NCI-H146 (cell line): ENCODE measurements at regions not wholly inside any gene's neighbourhood (a gene's known extent, or its start where the extent isn't known, plus 50 kb on each side); places are given as distances from the start of the nearest gene placed in this dataset.
"Not testable (repeated sequence)": the region's sequence is repeated elsewhere in the genome, so short reads cannot be mapped to it uniquely, and the experiment has no call there.

Experiments
- DNase-seq: peaks from one replicate; lab custom pipeline; 2025; lab: John Stamatoyannopoulos, UW

GRCh38 chr16:29328528-29328927, 78.0 kb downstream of the NPIPB11 start:
- not testable (repeated sequence) for DNase-seq

GRCh38 chr16:29327631-29328408, 78.7 kb downstream of the NPIPB11 start:
- not testable (repeated sequence) for DNase-seq

DNA sequence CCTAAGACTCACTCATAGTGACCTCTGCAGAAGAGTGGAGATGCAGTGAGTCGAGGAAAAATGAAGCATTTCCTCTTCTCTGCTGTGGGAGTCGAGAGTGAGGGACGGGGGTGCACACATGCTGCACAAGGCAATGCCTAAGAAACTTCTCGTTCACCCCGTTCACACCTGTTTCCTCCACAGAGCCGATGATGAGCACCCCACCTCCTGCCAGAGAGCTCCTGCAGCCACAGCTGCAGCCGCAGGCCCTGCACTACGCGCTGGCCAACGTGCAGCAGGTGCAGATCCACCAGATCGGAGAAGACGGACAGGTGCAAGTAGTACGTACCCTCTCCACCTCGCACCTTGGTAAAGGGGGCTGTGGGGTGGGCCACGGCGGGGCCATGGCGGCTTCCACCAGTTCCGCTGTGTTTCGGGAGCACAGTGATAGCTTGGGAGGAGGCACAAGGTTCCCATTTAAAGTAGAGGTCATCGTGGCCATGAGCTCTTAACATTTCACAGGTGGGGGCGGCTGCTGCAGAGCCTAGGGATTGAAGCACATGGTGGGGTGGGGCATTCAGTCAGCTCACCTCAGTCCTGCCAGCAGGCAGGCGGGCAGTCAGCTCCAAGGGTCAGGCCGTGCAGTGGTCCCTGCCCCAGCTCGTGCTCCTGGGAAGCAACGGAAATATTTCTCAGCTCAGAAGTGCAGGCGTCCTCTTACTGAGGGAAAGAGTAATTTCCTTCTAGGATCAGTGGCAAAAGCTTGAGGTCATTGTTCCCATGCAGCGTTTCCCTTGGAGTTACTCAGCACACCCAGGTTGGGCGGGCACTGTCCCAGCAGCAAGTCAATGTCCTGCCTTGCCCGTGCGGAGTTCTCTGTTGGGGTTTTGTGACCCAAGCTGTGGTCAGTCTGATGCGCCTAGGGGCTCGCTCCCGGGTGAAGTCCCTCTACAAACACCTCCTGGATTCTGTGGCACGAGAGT, 80.1 kb downstream of the NPIPB11 start:
- DNase-seq: not testable (repeated sequence)

DNA sequence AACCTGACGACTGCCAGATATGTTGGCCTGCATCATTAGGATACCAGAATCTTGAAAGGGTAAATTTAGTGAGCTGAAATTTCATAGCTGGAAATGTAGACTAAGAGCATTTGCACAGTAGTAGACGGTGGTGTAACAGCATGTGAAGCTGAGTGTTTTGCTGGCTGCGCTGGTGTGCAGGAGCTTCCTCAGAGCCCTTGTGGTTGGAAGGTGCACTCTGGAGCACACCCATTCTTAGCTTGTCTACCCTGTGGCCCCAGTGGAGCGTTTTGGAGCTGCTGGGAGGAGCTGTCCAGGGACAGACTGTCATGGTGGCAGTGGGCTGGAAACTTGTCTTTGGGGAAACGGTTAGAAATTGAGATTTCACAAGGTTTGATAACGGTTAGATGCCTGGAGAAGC, 82.8 kb downstream of the NPIPB11 start:
- DNase-seq: not testable (repeated sequence)

- no peak for DNase-seq
These were observed 84.9 kb downstream of the NPIPB11 start for GRCh38 chr16:29321585-29321984.

DNA sequence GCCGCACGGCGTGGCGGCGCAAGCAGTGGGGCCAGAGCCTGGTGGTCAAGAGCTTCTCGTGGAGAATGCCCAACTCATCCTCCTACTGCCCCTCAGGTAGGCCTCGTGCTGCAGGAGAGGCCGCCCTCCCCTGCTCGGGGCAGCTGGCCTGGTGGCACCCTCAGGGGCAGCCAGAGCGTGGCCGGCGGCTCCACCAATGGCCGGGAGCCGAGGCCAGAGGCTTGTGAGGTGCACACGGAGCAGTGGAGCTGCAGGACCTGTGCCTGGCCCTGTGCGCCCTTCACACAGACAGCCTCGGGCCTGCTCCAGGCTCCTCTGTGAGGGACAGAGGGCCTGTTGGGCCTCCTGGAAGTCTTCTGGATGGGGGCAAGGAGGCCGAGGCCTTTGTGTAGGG, 85.5 kb downstream of the NPIPB11 start:
- no peak for DNase-seq

DNA sequence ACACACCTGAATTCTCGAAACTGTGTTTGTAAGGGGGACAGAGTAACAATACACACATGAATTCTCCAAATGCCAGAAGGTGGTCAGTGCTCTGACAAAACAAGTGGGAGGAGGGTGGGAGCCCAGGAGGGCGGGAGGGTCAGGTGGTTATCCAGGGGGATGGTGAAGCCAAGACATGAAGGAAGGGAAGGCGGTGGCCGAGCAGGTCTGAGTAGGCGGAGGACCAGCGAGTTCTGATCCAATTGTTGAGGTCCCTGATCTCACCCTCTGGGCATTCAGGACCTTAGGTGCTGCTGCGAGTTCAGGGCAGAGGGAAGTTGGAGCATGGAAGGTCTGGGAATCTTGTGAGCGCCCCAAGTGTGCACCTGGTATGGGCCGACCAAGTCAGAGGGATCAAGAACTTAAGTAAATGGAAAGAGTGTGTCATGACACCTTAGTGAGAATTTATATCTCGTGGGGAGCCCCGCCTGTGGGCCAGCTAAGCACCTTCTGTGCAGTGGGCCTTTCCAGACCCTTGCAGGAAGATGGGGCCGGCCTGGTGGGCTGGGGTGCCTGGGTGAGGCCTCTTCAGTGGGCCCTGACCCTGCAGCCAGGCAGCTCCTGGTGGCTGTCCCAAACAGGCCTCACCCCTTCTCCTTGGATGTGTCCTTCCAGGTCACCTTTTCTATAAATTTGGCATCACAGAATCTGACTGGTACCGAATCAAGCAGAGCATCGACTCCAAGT, 86.1 kb downstream of the NPIPB11 start:
- no peak for DNase-seq

- no peak for DNase-seq
These were observed 86.8 kb downstream of the NPIPB11 start for GRCh38 chr16:29319726-29320125.

DNA sequence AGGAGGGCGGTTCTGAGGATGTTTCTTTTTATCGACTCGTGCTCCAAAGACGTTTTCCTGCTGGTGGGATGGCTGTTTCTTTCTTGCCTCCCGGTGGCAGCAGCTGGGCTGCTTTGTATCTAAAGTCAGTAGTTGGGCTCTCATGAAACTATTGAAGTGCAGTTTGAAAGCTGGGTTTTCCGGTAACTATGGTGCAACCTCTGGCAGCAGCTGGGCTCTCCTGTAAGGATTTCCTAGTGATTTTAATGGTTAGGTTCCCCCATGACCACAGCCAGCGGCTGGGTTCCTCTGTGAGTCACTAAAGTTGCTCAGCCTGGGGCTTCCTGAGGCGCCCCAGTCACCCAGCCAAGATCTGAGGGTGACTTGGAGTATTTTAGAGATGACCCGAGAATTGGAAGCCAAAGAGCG, 87.9 kb downstream of the NPIPB11 start:
- DNase-seq: not testable (repeated sequence)

DNA sequence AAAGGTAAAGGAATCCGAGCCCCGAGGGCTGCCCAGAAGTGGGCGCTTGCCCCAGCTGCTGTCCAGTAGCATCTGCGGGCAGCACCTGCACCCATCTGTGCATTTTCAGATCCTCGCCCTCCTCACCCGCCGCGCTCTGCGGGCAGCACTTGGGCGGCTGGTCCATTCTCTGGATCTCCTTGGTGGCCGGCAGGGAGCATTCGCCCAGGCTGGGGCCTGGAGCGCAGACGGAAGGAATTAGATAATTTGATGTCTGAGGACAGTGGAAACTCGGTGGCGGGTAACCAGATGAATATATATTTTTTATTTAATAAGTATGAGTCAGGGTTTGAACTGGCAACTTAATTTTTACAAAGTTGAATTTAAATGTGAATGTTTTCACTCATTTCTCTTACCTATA, 88.5 kb downstream of the NPIPB11 start:
- DNase-seq: no peak

DNA sequence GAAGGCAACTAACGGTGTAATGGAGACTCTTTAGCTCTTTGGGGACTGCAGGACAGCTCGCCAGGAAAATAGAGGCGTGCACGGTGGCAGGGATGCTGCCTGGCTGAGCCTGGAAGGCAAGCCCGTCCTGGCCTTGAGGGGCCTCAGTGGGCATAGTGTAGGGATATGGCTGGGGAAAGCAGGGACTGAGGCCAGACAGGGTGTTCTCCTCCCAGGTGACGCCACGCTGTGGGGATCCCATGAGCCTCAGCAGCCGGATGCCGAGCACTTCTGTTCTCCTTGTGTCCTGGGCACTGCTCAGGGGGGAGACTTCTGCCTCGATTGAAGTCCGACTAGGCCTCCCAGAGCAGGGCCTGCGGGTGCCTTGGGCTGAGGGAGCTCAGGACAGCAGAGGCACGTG, 89.2 kb downstream of the NPIPB11 start:
- DNase-seq: no peak

GRCh38 chr16:29316761-29317183, 89.7 kb downstream of the NPIPB11 start:
- no peak for DNase-seq

DNA sequence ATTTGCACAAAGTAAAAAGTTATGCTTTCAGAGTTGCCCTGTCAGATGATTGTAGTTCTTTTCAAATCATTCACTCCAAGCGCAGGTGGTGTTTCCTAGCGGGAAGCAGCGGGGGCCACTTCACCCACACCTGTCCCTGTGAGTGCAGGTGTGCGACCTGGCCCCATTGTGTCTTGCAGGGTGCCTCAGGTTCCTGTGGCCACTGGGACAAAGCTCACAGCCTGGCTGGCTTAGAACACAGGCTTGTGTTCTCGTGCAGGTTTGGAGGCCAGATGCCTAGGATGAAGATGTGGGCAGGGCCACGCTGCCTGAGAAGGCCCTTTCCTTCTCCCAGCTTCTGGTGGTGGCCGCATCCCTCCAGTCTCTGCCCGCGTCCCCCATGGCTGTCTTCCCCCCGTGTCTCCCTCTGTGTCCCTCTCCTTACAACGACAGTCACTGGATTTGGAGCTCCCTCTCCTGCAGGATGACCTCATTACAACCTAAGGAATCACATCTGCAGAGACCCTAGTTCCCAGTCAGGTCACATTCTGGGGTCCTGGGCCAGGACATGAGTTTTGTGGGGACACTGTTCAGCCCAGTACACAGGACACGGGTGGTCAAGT, 90.5 kb downstream of the NPIPB11 start:
- DNase-seq: peak; percentile 90

GRCh38 chr16:29315046-29315445, 91.5 kb downstream of the NPIPB11 start:
- DNase-seq: no peak

- no peak for DNase-seq
These were observed 92.1 kb downstream of the NPIPB11 start for GRCh38 chr16:29314292-29314934.

GRCh38 chr16:29313559-29314048, 92.9 kb downstream of the NPIPB11 start:
- DNase-seq: no peak

DNA sequence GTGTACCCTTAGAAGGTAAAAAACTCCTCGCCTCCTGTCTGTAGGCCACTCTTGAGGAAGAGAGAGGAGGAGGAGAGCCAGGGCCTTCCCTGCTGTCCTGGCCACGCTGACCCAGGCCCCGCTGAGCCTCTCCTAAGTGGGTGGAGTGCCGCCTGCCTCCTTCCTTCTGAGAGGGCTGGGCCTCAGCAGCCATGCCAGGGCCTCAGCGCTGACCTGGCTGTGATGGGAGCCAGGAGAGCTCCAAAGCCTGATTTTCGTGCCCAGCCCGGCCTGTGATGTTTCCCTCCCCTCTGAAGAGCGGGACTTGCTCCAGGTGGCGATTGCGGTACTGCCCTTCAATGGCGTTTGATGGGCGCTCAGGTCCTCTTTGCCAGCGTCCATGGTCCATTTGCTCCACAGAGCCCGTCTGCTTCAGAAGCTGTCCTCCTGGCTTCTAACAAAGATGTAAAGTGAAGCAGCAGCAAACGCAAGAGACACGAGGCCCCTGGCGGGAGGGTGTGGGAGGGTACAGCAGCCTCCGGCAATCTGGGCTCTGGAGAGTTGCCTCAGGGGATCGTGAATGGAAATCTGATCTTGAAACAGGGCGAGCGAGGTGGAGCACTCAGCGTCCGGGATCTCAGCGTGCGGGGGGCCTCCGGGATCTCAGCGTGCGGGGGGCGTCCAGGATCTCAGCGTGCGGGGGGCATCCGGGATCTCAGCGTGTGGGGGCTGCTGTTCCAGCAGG, 93.5 kb downstream of the NPIPB11 start:
- DNase-seq: peak; percentile 80

- not testable (repeated sequence) for DNase-seq
These were observed 94.2 kb downstream of the NPIPB11 start for GRCh38 chr16:29312345-29312675.

- no peak for DNase-seq
These were observed 94.8 kb downstream of the NPIPB11 start for GRCh38 chr16:29311461-29312344.
